ENCODE measurements at regions not wholly inside any gene's neighbourhood (a gene's known extent, or its start where the extent isn't known, plus 50 kb on each side); places are given as distances from the start of the nearest gene placed in this dataset.
"Not testable (repeated sequence)": the region's sequence is repeated elsewhere in the genome, so short reads cannot be mapped to it uniquely, and the experiment has no call there.

- no peaks in the 10 kb centered on the region for H3K9me3 ChIP-seq (ENCODE audit: control insufficient read depth in 2 of 2, low read length in 2 of 2)
- H3K4me1 ChIP-seq (ENCODE audit: control insufficient read depth in 2 of 2, insufficient read depth in 2 of 2, low read length in 2 of 2), result no peaks in the 10 kb centered on the region
- no peaks in the 10 kb centered on the region for H3K36me3 ChIP-seq (ENCODE audit: control insufficient read depth in 2 of 2, insufficient read depth in 2 of 2, low read length in 2 of 2)
- no peak overlapping the region for H3K9ac ChIP-seq (ENCODE audit: low read depth in 1 of 2, low read length in 2 of 2)
- H3K4me3 ChIP-seq (ENCODE audit: low read length in 2 of 2), result no peak overlapping the region
- H3K27ac ChIP-seq (ENCODE audit: low read depth in 2 of 2, low read length in 2 of 2), result no peak overlapping the region
- peaks cover 0 to 3% of the 10 kb centered on the region in 2 donors for H3K27me3 ChIP-seq (ENCODE audit: control insufficient read depth in 2 of 2, insufficient read depth in 2 of 2, low read length in 2 of 2)
Measured at GRCh38 chr14:104395276-104395675, 184.3 kb upstream of the C14orf180 start.

GRCh38 chr14:104395941-104396681 lies 183.5 kb upstream of the C14orf180 start:
- Histone ChIP-seq H3K4me1 (ENCODE audit: control insufficient read depth in 2 of 2, insufficient read depth in 2 of 2, low read length in 2 of 2) (no peaks in the 10 kb centered on the region), H3K4me3 (ENCODE audit: low read length in 2 of 2) (no peak overlapping the region), H3K9me3 (ENCODE audit: control insufficient read depth in 2 of 2, low read length in 2 of 2) (no peaks in the 10 kb centered on the region), H3K36me3 (ENCODE audit: control insufficient read depth in 2 of 2, insufficient read depth in 2 of 2, low read length in 2 of 2) (no peaks in the 10 kb centered on the region), H3K9ac (ENCODE audit: low read depth in 1 of 2, low read length in 2 of 2) (no peak overlapping the region), H3K27ac (ENCODE audit: low read depth in 2 of 2, low read length in 2 of 2) (no peak overlapping the region), H3K27me3 (ENCODE audit: control insufficient read depth in 2 of 2, insufficient read depth in 2 of 2, low read length in 2 of 2) (peaks cover 0 to 3% of the 10 kb centered on the region in 2 donors)

GRCh38 chr14:104396682-104397470 lies 182.7 kb upstream of the C14orf180 start:
- Histone ChIP-seq H3K9ac (ENCODE audit: low read depth in 1 of 2, low read length in 2 of 2) (no peak overlapping the region), H3K4me3 (ENCODE audit: low read length in 2 of 2) (no peak overlapping the region), H3K4me1 (ENCODE audit: control insufficient read depth in 2 of 2, insufficient read depth in 2 of 2, low read length in 2 of 2) (no peaks in the 10 kb centered on the region), H3K9me3 (ENCODE audit: control insufficient read depth in 2 of 2, low read length in 2 of 2) (no peaks in the 10 kb centered on the region), H3K27ac (ENCODE audit: low read depth in 2 of 2, low read length in 2 of 2) (no peak overlapping the region), H3K27me3 (ENCODE audit: control insufficient read depth in 2 of 2, insufficient read depth in 2 of 2, low read length in 2 of 2) (peaks cover 0 to 3% of the 10 kb centered on the region in 2 donors), H3K36me3 (ENCODE audit: control insufficient read depth in 2 of 2, insufficient read depth in 2 of 2, low read length in 2 of 2) (no peaks in the 10 kb centered on the region)

- no peaks in the 10 kb centered on the region for H3K9me3 ChIP-seq (ENCODE audit: control insufficient read depth in 2 of 2, low read length in 2 of 2)
- H3K4me1 ChIP-seq (ENCODE audit: control insufficient read depth in 2 of 2, insufficient read depth in 2 of 2, low read length in 2 of 2), result no peaks in the 10 kb centered on the region
- no peak overlapping the region for H3K27ac ChIP-seq (ENCODE audit: low read depth in 2 of 2, low read length in 2 of 2)
- H3K9ac ChIP-seq (ENCODE audit: low read depth in 1 of 2, low read length in 2 of 2), result no peak overlapping the region
- H3K36me3 ChIP-seq (ENCODE audit: control insufficient read depth in 2 of 2, insufficient read depth in 2 of 2, low read length in 2 of 2), result no peaks in the 10 kb centered on the region
- H3K4me3 ChIP-seq (ENCODE audit: low read length in 2 of 2), result no peak overlapping the region
- peaks cover 0 to 3% of the 10 kb centered on the region in 2 donors for H3K27me3 ChIP-seq (ENCODE audit: control insufficient read depth in 2 of 2, insufficient read depth in 2 of 2, low read length in 2 of 2)
Measured at GRCh38 chr14:104397956-104398355, 181.6 kb upstream of the C14orf180 start.

- Histone ChIP-seq H3K36me3 (ENCODE audit: control insufficient read depth in 2 of 2, insufficient read depth in 2 of 2, low read length in 2 of 2) (no peaks in the 10 kb centered on the region), H3K27ac (ENCODE audit: low read depth in 2 of 2, low read length in 2 of 2) (no peak overlapping the region), H3K27me3 (ENCODE audit: control insufficient read depth in 2 of 2, insufficient read depth in 2 of 2, low read length in 2 of 2) (peaks cover 3% of the 10 kb centered on the region in 2 donors), H3K4me3 (ENCODE audit: low read length in 2 of 2) (no peak overlapping the region), H3K9me3 (ENCODE audit: control insufficient read depth in 2 of 2, low read length in 2 of 2) (no peaks in the 10 kb centered on the region), H3K9ac (ENCODE audit: low read depth in 1 of 2, low read length in 2 of 2) (no peak overlapping the region), H3K4me1 (ENCODE audit: control insufficient read depth in 2 of 2, insufficient read depth in 2 of 2, low read length in 2 of 2) (no peaks in the 10 kb centered on the region)
Measured at GRCh38 chr14:104398656-104399055, 180.9 kb upstream of the C14orf180 start.

- H3K9me3 ChIP-seq (ENCODE audit: control insufficient read depth in 2 of 2, low read length in 2 of 2), result no peaks in the 10 kb centered on the region
- no peak overlapping the region for H3K9ac ChIP-seq (ENCODE audit: low read depth in 1 of 2, low read length in 2 of 2)
- H3K27ac ChIP-seq (ENCODE audit: low read depth in 2 of 2, low read length in 2 of 2), result no peak overlapping the region
- no peaks in the 10 kb centered on the region for H3K4me1 ChIP-seq (ENCODE audit: control insufficient read depth in 2 of 2, insufficient read depth in 2 of 2, low read length in 2 of 2)
- H3K27me3 ChIP-seq (ENCODE audit: control insufficient read depth in 2 of 2, insufficient read depth in 2 of 2, low read length in 2 of 2), result peaks cover under 1 to 3% of the 10 kb centered on the region in 2 donors
- no peak overlapping the region for H3K4me3 ChIP-seq (ENCODE audit: low read length in 2 of 2)
- no peaks in the 10 kb centered on the region for H3K36me3 ChIP-seq (ENCODE audit: control insufficient read depth in 2 of 2, insufficient read depth in 2 of 2, low read length in 2 of 2)
Measured at GRCh38 chr14:104399432-104400155, 180.0 kb upstream of the C14orf180 start.

GRCh38 chr14:104400355-104400754 lies 179.2 kb upstream of the C14orf180 start:
- H3K9ac ChIP-seq (ENCODE audit: low read depth in 1 of 2, low read length in 2 of 2), result no peak overlapping the region
- H3K4me1 ChIP-seq (ENCODE audit: control insufficient read depth in 2 of 2, insufficient read depth in 2 of 2, low read length in 2 of 2), result no peaks in the 10 kb centered on the region
- no peak overlapping the region for H3K4me3 ChIP-seq (ENCODE audit: low read length in 2 of 2)
- peaks cover 0 to 3% of the 10 kb centered on the region in 2 donors for H3K27me3 ChIP-seq (ENCODE audit: control insufficient read depth in 2 of 2, insufficient read depth in 2 of 2, low read length in 2 of 2)
- H3K36me3 ChIP-seq (ENCODE audit: control insufficient read depth in 2 of 2, insufficient read depth in 2 of 2, low read length in 2 of 2), result no peaks in the 10 kb centered on the region
- H3K9me3 ChIP-seq (ENCODE audit: control insufficient read depth in 2 of 2, low read length in 2 of 2), result no peaks in the 10 kb centered on the region
- H3K27ac ChIP-seq (ENCODE audit: low read depth in 2 of 2, low read length in 2 of 2), result no peak overlapping the region

GRCh38 chr14:104401785-104402184 lies 177.8 kb upstream of the C14orf180 start:
- no peaks in the 10 kb centered on the region for H3K4me1 ChIP-seq (ENCODE audit: control insufficient read depth in 2 of 2, insufficient read depth in 2 of 2, low read length in 2 of 2)
- H3K9ac ChIP-seq (ENCODE audit: low read depth in 1 of 2, low read length in 2 of 2), result no peak overlapping the region
- peaks cover 0 to 3% of the 10 kb centered on the region in 2 donors for H3K27me3 ChIP-seq (ENCODE audit: control insufficient read depth in 2 of 2, insufficient read depth in 2 of 2, low read length in 2 of 2)
- H3K4me3 ChIP-seq (ENCODE audit: low read length in 2 of 2), result no peak overlapping the region
- H3K36me3 ChIP-seq (ENCODE audit: control insufficient read depth in 2 of 2, insufficient read depth in 2 of 2, low read length in 2 of 2), result no peaks in the 10 kb centered on the region
- no peak overlapping the region for H3K27ac ChIP-seq (ENCODE audit: low read depth in 2 of 2, low read length in 2 of 2)
- no peaks in the 10 kb centered on the region for H3K9me3 ChIP-seq (ENCODE audit: control insufficient read depth in 2 of 2, low read length in 2 of 2)

GRCh38 chr14:104402303-104402702 lies 177.3 kb upstream of the C14orf180 start:
- not testable (repeated sequence) for H3K27ac ChIP-seq (ENCODE audit: low read depth in 2 of 2, low read length in 2 of 2); H3K4me3 ChIP-seq (ENCODE audit: low read length in 2 of 2); H3K4me1 ChIP-seq (ENCODE audit: control insufficient read depth in 2 of 2, insufficient read depth in 2 of 2, low read length in 2 of 2); H3K9me3 ChIP-seq (ENCODE audit: control insufficient read depth in 2 of 2, low read length in 2 of 2); H3K9ac ChIP-seq (ENCODE audit: low read depth in 1 of 2, low read length in 2 of 2); H3K27me3 ChIP-seq (ENCODE audit: control insufficient read depth in 2 of 2, insufficient read depth in 2 of 2, low read length in 2 of 2); H3K36me3 ChIP-seq (ENCODE audit: control insufficient read depth in 2 of 2, insufficient read depth in 2 of 2, low read length in 2 of 2)
